COLO829 (cell line): ENCODE measurements at regions not wholly inside any gene's neighbourhood (a gene's known extent, or its start where the extent isn't known, plus 50 kb on each side); places are given as distances from the start of the nearest gene placed in this dataset.

ENCODE experiments used
- DNase-seq: peaks from one replicate; pipeline ENCODE4 v3.0.0; 2012; ENCODE audit warnings: low spot score

GRCh38 chr10:107915215-107915610 lies 750.7 kb upstream of the SORCS1 start:
- DNase-seq = peak; percentile 15

- no peak for DNase-seq
These were observed 750.1 kb upstream of the SORCS1 start for GRCh38 chr10:107914450-107915214.

GRCh38 chr10:107913317-107914294 lies 749.1 kb upstream of the SORCS1 start:
- no peak for DNase-seq

DNA sequence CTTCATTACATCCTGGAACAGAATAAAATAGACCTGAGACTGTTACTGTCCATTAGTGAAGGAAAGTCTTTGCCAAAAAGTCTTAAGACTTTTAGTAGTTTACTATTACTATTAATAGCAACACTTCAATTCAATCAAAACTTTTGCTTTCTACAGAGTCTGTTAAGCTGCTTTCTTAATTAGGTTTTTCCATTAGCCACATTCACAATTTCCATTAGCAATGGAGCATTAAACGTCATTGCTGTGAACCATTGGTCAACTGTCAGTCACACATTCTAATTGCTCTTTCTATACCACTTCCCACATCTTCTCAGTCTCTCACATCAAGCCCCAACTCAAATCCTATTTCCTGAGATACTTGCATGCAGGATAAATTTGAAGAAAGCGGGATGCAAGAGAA lies 736.6 kb upstream of the SORCS1 start:
- DNase-seq = no peak

- DNase-seq = no peak
These were observed 735.6 kb upstream of the SORCS1 start for GRCh38 chr10:107900131-107900530.

DNA sequence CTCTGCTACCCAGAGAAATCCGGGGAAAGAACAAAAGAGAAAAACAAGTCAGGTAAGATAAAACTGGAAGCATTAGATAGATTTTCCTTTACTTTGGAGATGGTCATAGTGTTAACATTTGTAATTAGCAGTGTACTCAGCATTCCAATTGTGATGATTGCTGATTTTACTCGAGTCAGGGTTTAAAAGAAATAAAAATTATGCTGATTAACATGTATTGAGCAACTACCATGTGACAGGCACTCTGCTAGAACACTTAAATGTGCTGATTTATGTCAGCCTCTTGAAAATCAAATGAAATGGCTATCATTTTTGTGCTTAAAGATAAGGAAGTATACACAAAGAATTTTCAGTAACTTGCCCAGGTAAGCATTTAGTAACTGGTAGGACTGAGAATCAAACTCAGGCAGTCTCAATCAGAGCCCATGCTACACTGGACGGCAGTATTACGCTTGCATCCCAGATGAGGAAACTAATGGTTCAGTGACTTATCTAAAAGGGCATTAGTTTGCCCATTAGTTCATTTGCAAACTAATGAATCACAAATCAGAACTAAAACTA lies 735.1 kb upstream of the SORCS1 start:
- no peak for DNase-seq

DNA sequence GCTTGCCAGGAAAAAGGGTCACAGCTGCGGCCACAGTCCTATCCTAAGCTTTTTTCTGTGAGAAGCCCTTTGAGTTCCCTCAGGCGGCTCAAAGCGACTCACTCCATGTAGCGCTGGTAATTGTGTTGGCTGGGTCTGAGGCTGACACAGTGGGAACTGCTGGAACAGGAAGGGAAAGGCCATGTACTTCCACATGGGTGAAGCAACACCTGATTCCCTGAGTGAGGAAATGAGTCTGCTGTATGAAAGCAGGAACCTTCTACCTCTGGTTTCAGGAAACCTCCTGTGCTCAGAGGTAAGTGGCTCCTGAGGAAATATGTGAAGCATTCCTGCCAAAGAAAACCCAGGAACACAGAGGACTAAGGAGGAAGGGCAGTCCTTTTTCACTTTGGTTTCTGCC lies 734.6 kb upstream of the SORCS1 start:
- no peak for DNase-seq

GRCh38 chr10:107898392-107898791 lies 733.9 kb upstream of the SORCS1 start:
- no peak for DNase-seq

- no peak for DNase-seq
These were observed 730.0 kb upstream of the SORCS1 start for GRCh38 chr10:107894516-107894915.

- no peak for DNase-seq
These were observed 724.6 kb upstream of the SORCS1 start for GRCh38 chr10:107889105-107889504.

- no peak for DNase-seq
These were observed 715.7 kb upstream of the SORCS1 start for GRCh38 chr10:107880185-107880584.

DNA sequence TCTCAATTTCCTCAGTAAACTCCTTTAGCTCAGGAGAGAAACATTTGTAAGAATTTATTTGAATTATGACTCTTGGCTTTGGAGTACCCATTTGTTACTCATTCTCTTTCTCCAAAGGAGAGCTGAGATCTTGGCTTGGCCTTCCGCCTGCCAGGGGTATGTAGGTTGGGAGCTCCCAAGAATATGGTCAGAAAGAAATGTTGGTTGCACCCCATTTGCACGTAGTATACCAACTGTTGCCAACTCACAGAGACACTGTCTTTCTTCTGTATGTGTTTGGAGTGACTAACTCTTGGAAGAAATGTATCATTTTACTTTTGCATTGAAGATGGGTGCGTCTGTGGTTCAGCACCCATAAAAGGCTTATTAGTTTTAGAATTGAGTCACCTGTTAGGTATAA lies 708.5 kb upstream of the SORCS1 start:
- no peak for DNase-seq

GRCh38 chr10:107865691-107866090 lies 701.2 kb upstream of the SORCS1 start:
- DNase-seq = no peak

DNA sequence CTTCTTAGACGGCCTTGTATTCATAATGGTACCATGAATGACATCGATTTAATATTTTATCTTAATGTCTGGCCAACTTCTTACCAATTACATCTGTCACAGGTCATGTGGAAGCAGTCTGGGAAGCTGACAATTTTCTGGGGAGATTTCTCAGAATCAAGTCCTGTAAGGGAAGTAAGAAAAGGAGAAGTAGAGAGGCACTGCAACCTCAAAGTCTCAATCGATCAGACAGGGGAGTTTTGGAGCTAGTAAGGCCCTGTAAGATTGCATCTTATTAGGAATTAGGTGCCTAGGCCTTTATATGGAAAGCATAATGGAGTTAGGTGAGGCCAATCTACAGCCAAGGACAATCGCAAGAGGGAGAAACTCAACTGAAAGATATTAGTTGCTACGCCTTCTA lies 694.6 kb upstream of the SORCS1 start:
- DNase-seq = no peak

- no peak for DNase-seq
These were observed 691.5 kb upstream of the SORCS1 start for GRCh38 chr10:107856047-107856315.

DNA sequence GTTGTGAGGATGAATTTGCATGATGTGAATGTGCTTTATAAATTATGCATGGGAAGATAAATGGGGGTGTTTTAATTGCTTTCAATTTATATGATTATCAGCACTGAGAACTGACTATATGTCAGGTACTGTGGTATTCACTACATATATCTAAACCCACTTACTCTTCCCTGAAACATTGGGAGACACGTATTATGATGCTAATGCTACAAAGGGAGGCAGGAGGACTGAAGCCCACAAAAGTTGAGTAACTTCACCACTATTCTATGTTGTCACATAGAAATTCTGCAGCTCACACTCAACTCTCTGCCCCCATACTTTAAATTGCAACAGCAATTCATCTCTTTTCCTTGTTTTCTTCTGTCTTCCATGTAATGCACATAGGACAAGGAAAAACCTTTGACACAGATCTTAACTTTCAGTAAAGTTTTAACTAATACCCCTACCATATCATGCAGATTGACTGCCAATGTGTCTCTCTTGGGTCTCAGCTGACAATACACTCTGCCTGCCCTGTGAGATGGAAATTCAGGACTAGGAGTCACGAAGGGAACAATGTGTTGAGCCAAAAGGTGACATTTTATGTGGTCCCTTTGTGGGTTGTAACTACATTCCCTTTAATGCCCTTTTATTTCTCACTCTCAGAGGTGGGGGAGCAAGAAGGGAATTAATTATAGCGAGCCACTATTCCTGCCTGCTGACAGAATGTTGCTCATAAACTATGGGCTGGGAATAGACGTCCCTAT lies 691.0 kb upstream of the SORCS1 start:
- no peak for DNase-seq

GRCh38 chr10:107848726-107849360 lies 684.3 kb upstream of the SORCS1 start:
- no peak for DNase-seq

GRCh38 chr10:107847620-107848019 lies 683.1 kb upstream of the SORCS1 start:
- no peak for DNase-seq

DNA sequence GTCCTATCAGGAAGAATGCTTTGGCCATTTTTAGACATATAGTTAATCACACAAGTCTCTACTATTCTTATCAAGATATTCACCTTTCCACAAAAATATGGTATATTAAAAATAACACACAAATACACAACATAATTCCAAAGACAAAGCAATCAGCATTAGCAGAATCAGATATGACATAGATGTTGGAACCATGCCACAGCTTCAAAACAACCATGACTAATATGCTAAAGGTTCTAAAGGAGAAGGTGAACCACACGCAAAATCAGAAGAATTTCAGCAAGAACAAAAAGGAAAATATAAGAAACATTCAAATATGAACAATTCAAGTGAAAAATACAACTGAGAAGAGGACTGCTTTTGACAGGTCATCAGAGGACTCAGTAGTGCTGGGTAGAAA lies 670.2 kb upstream of the SORCS1 start:
- DNase-seq = no peak

DNA sequence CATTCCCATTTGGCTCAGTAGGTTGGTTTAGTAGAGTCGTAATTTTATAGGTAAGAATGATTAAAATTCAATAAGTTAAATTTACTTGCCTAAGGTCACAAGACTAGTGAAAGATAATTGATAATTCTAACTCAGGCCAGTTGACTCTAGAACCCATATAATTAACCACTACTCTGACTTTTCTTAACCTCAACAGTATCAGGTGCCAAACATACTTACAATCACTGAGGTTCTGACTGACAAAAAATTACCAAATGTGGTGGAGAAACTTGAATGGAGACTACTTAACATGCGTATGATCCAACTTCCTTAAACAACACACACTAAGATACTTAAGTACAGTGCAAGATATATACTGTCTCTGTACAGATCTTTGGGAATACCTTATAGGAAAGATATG lies 667.3 kb upstream of the SORCS1 start:
- no peak for DNase-seq

DNA sequence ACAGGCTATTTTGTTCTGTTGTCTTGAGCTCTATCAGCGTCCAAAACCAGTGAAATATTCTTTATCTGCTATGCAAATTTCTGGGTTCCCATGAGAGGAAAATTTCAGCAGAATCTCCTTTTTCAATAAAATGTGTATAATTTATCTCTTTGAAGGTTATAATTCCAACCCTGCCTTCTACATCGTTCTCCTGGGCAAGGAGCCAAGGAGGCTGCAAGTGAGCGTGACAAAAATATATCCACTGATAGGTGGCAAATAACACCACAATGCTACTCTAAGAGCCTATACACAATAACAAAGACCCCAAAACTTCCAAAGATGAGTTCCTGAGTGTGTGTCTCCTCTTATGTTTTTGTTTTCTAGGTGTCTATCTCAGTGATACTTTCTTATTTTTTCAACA lies 664.7 kb upstream of the SORCS1 start:
- no peak for DNase-seq

DNA sequence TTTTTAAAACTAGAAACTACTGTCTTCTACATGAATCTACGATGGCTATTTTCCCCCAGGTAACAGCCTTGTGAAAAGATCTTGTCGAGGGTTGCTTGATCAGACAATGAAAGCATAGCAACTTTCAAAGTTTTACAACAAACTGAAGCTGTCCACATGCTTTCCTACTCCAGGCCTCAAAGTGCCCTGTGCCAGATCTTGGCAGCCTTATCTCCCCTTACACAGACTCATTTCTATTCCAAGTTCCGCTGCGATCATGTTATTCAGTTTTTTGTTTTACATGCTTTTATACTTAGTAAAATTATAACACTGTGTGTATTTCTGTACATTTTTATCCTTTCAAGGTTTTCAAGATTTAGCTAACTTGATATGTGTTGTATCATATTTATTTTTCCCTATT lies 661.7 kb upstream of the SORCS1 start:
- no peak for DNase-seq
